ENCODE measurements at regions not wholly inside any gene's neighbourhood (a gene's known extent, or its start where the extent isn't known, plus 50 kb on each side); places are given as distances from the start of the nearest gene placed in this dataset.

- TF ChIP-seq CHD7 (IDR thresholded peaks at IDR 0.05; ENCODE audit: insufficient replicate concordance, low read length) = no peak
- TF ChIP-seq POU5F1 (IDR thresholded peaks at IDR 0.05; ENCODE audit: low read depth, low read length) = no peak
- no peak for TF ChIP-seq RAD21 (IDR thresholded peaks at IDR 0.05 in 1 of 2, conservative IDR thresholded peaks at IDR 0.05 in 1 of 2; ENCODE audit: low read depth in 2 of 2, low read length in 2 of 2)
- no peak for TF ChIP-seq HDAC6 (IDR thresholded peaks at IDR 0.05; ENCODE audit: low read depth, low read length)
- TF ChIP-seq JUND (IDR thresholded peaks at IDR 0.05; ENCODE audit: low read length) = no peak
- TF ChIP-seq SRF (IDR thresholded peaks at IDR 0.05; ENCODE audit: low read depth, low read length) = no peak
- TF ChIP-seq SUZ12 (IDR thresholded peaks at IDR 0.05; ENCODE audit: low read length) = no peak
- no peak for TF ChIP-seq CTCF (IDR thresholded peaks at IDR 0.05; ENCODE audit: control extremely low read depth in 1 of 3, insufficient read depth in 1 of 3, low read depth in 1 of 3, low read length in 3 of 3)
- no peak for TF ChIP-seq RXRA (IDR thresholded peaks at IDR 0.05; ENCODE audit: insufficient read depth, low read depth, low read length)
- no peak for TF ChIP-seq CHD1 (IDR thresholded peaks at IDR 0.05; ENCODE audit: low read depth, low read length)
Measured at GRCh38 chr3:22496641-22497040, 706.5 kb upstream of the UBE2E2 start (continued).

Measured in H1 (cell line).